Smooth muscle cell (in vitro differentiated cells): ENCODE measurements at regions not wholly inside any gene's neighbourhood (a gene's known extent, or its start where the extent isn't known, plus 50 kb on each side); places are given as distances from the start of the nearest gene placed in this dataset.

Experiments
- DNase-seq: peaks from one replicate; lab custom pipeline; 2025; ENCODE audit not compliant: unreplicated experiment; lab: John Stamatoyannopoulos, UW
- H2AFZ ChIP-seq: fragments of 200-600 bp; sonication (generic); 2 replicates; pipeline ENCODE4 v1.6.0; 2016; ENCODE audit warnings: antibody characterized with exemption, low read depth, mild to moderate bottlenecking
- H3F3A ChIP-seq: fragments of 200-600 bp; sonication (generic); 2 replicates; pipeline ENCODE4 v1.6.0; 2017; ENCODE audit warnings: antibody characterized with exemption, low read depth
- H3K27ac ChIP-seq: fragments of 200-600 bp; sonication (generic); 2 replicates; pipeline ENCODE4 v1.5.1; 2016; ENCODE audit warnings: low read depth, mild to moderate bottlenecking
- H3K27me3 ChIP-seq: fragments of 200-600 bp; sonication (generic); 2 replicates; pipeline ENCODE4 v1.6.1; 2016; ENCODE audit warnings: low read depth, mild to moderate bottlenecking
- H3K36me3 ChIP-seq: fragments of 200-600 bp; sonication (generic); 2 replicates; pipeline ENCODE4 v1.5.1; 2016; ENCODE audit warnings: low read depth
- H3K4me1 ChIP-seq: fragments of 200-600 bp; sonication (generic); 2 replicates; pipeline ENCODE4 v1.5.1; 2016; ENCODE audit warnings: low read depth
- H3K4me2 ChIP-seq: fragments of 200-600 bp; sonication (generic); 2 replicates; pipeline ENCODE4 v1.6.0; 2016; ENCODE audit warnings: mild to moderate bottlenecking
- H3K4me3 ChIP-seq: fragments of 200-600 bp; sonication (generic); 2 replicates; pipeline ENCODE4 v1.5.1; 2016; ENCODE audit warnings: mild to moderate bottlenecking
- H3K79me2 ChIP-seq: fragments of 200-600 bp; sonication (generic); 2 replicates; pipeline ENCODE4 v1.6.0; 2016; ENCODE audit warnings: low read depth, mild to moderate bottlenecking
- H3K9ac ChIP-seq: fragments of 200-600 bp; sonication (generic); 2 replicates; pipeline ENCODE4 v1.6.0; 2016; ENCODE audit warnings: low read depth
- H3K9me3 ChIP-seq: fragments of 200-600 bp; sonication (generic); replicated peaks from 2 replicates; pipeline ENCODE4 v1.5.1; 2016; ENCODE audit warnings: low read depth
- H4K20me1 ChIP-seq: fragments of 200-600 bp; sonication (generic); 2 replicates; pipeline ENCODE4 v1.6.0; 2016; ENCODE audit warnings: low read depth
- CTCF ChIP-seq: fragments of 200-600 bp; sonication (generic); IDR thresholded peaks from 2 replicates; pipeline ENCODE4 v1.5.1; 2017; ENCODE audit warnings: borderline replicate concordance, mild to moderate bottlenecking, antibody characterized with exemption; ENCODE audit not compliant: insufficient read depth, poor library complexity, severe bottlenecking
- WGBS: methylation state at CpG from one replicate; pipeline ENCODE4 v1.1.7; 2016; ENCODE audit warnings: low lambda C conversion rate; 5-methylcytosine and 5-hydroxymethylcytosine counted together

- H4K20me1 ChIP-seq = no peaks in the 10 kb centered on the region
- no peaks in the 10 kb centered on the region for H3K9me3 ChIP-seq
- H3K79me2 ChIP-seq = no peaks in the 10 kb centered on the region
- H3K4me2 ChIP-seq = no peak overlapping the region
- H3K27ac ChIP-seq = no peak overlapping the region
- no peak overlapping the region for H3K4me3 ChIP-seq
- H3K36me3 ChIP-seq = no peaks in the 10 kb centered on the region
- TF ChIP-seq CTCF = no peak
- H3K4me1 ChIP-seq = no peaks in the 10 kb centered on the region
- H3F3A ChIP-seq = no peaks in the 10 kb centered on the region
- DNase-seq = no peak
- H3K9ac ChIP-seq = no peak overlapping the region
- no peak overlapping the region for H2AFZ ChIP-seq
- H3K27me3 ChIP-seq = no peaks in the 10 kb centered on the region
Measured at GRCh38 chr5:97752871-97753270, 569.8 kb upstream of the RIOK2 start.

- Histone ChIP-seq H3K9me3 (no peaks in the 10 kb centered on the region), H3K4me2 (no peak overlapping the region), H3K36me3 (no peaks in the 10 kb centered on the region), H2AFZ (no peak overlapping the region), H3K27ac (no peak overlapping the region), H4K20me1 (no peaks in the 10 kb centered on the region), H3K9ac (no peak overlapping the region), H3K4me3 (no peak overlapping the region), H3K79me2 (no peaks in the 10 kb centered on the region), H3K4me1 (no peaks in the 10 kb centered on the region), H3K27me3 (no peaks in the 10 kb centered on the region), H3F3A (no peaks in the 10 kb centered on the region)
- no peak for DNase-seq
- no peak for TF ChIP-seq CTCF
Measured at GRCh38 chr5:97762483-97762882, 579.4 kb upstream of the RIOK2 start.

- no peaks in the 10 kb centered on the region for H3F3A ChIP-seq
- no peak overlapping the region for H3K9ac ChIP-seq
- H3K36me3 ChIP-seq = no peaks in the 10 kb centered on the region
- no peaks in the 10 kb centered on the region for H3K4me1 ChIP-seq
- H3K9me3 ChIP-seq = no peaks in the 10 kb centered on the region
- H3K27ac ChIP-seq = no peak overlapping the region
- no peak overlapping the region for H3K4me2 ChIP-seq
- no peaks in the 10 kb centered on the region for H3K27me3 ChIP-seq
- no peaks in the 10 kb centered on the region for H3K79me2 ChIP-seq
- H3K4me3 ChIP-seq = no peak overlapping the region
- no peak for DNase-seq
- H2AFZ ChIP-seq = no peak overlapping the region
- whole genome bisulfite sequencing = 91% methylated on average over 3 of the region's 3 CpGs
- no peaks in the 10 kb centered on the region for H4K20me1 ChIP-seq
- no peak for TF ChIP-seq CTCF
Measured at GRCh38 chr5:97764700-97765099, 581.7 kb upstream of the RIOK2 start.

GRCh38 chr5:97778451-97778850 is 595.4 kb upstream of the RIOK2 start:
- no peaks in the 10 kb centered on the region for H3K79me2 ChIP-seq
- H3K4me1 ChIP-seq = no peaks in the 10 kb centered on the region
- H2AFZ ChIP-seq = no peak overlapping the region
- 93% methylated on average over 2 of the region's 2 CpGs for WGBS
- H3K27me3 ChIP-seq = no peaks in the 10 kb centered on the region
- no peaks in the 10 kb centered on the region for H4K20me1 ChIP-seq
- TF ChIP-seq CTCF = no peak
- no peak overlapping the region for H3K4me3 ChIP-seq
- no peak overlapping the region for H3K4me2 ChIP-seq
- no peak overlapping the region for H3K27ac ChIP-seq
- DNase-seq = no peak
- no peaks in the 10 kb centered on the region for H3K9me3 ChIP-seq
- H3F3A ChIP-seq = no peaks in the 10 kb centered on the region
- H3K36me3 ChIP-seq = no peaks in the 10 kb centered on the region
- no peak overlapping the region for H3K9ac ChIP-seq
